Medulla oblongata (tissue), 1 donor: ENCODE measurements at regions not wholly inside any gene's neighbourhood (a gene's known extent, or its start where the extent isn't known, plus 50 kb on each side); places are given as distances from the start of the nearest gene placed in this dataset.
"Not testable (repeated sequence)": the region's sequence is repeated elsewhere in the genome, so short reads cannot be mapped to it uniquely, and the experiment has no call there.

Source experiments
- DNase-seq: peaks from one replicate; pipeline ENCODE4 v3.0.0-alpha.2; 2015; ENCODE audit errors: extremely low spot score

DNA sequence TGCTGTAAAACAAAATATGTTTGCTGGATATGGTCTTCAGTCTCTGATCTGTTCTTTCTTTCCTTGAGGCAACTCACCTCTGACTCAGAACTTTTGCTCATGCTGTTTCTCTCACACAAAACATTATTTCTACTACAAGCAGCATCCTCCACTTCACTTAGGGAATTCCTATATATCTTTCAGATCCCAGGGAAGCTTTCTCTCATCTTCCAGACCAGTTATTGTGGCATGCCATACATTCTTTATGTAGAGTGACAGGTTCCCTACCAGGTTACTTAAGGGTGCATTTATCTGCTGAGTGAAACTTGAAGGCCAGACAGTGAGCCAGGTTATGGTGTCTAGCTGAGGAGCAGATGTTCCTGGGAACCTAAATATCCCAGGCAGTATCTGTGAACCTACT is 1226.0 kb downstream of the CDH8 start:
- no peak for DNase-seq

DNA sequence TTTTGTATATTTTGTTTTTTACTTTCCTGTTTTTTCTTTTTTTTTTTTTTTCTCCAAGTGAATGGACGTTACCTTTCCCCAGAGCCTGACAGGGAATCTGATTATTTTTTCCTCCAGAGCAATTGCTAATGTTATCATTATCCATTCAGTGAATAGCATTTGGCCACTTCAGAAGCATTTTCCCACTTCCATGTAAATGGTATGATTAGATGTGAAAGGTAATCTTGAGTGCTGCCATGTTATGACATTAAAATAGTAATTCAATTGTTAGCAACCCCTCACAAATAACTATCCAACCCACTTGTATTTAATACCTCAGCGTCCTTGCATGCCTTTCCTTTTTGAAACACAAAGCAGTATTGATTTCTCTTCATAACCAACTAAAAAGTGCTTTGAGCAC is 1243.8 kb downstream of the CDH8 start:
- no peak for DNase-seq

DNA sequence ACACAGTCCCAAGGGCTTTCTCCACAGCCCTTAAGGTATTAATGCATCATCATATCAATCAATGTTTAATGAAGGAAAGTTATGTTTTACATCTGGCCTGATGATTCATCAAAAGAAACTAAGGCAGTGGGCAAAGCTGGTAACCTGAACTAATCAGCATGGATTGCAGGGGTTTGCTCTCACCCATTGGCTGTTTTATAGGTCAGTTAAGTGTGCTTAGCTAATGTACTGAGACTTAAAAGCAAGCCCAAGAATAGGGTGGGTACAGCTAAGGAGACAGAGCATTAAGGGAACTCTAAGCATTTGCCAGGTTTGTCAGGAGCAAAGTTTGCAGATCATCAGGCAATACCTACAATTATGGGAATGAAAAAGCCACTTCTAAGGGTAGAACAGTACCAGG is 1247.6 kb downstream of the CDH8 start:
- no peak for DNase-seq

DNA sequence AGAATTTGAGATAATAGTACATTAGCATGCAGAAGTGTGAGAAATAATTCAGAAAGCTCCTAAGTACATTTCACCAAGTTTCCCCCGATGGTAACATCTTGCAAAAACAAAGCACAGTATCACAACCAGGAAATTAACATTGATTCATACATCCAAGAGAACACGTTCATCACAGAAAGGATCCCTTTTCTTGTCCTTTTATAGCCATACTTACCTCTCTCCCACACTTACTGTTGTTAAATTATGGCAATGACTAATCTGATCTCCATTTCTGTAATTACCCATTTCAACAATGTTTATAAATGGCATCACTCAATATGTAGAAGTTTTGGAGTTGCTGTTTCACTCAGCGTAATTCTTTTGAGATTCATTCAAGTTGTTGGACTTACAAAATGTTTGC is 1260.0 kb downstream of the CDH8 start:
- no peak for DNase-seq

DNA sequence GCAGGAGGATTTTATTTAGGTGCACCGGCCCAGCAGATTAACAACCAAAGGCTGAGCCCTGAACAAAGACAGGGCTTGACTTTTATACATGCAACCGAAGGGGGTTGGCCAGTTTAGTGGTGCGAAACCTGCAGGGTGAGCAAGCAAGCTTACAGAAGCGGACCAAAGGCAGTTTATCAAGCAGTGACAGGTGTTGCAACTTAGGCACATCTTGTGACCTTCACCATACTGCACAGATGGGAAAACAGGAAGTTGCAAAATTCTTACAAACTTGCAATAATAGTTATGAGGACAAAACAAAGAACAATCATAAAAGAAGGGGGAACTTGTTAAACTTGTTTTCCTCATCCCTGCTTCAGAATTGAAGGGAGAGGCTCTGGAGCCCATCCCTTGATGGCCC is 1265.1 kb downstream of the CDH8 start:
- no peak for DNase-seq

DNA sequence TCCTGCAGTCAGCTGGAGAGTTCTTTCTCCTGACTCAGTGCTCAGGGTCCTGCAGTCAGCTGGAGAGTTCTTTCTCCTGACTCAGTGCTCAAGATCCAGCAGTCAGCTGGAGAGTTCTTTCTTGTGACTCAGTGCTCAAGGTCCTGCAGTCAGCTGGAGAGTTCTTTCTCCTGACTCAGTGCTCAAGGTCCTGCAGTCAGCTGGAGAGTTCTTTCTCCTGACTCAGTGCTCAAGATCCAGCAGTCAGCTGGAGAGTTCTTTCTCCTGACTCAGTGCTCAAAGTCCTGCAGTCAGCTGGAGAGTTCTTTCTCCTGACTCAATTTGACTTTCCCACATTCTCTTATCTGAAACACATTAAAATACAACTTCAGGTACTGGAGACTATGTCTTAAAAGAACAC is 1265.9 kb downstream of the CDH8 start:
- DNase-seq: not testable (repeated sequence)

DNA sequence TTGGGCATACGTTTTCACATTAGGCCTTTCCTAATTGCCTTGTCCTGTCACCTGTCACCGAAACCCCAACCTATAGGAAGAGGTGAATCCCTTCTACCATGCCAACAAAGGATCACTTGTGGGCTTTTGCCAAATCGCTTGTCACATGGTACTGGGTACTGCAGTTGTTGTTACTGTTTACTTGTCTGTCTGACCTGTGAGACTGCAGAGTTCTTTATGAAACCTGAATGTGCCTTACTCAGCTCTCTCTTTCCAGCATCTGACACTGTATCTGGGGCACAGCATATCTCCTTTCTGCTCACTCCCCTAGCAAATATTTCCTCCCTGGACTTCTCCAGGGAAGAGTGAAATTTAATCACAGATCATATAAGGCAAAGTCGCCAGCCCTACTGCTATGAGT is 1272.4 kb downstream of the CDH8 start:
- DNase-seq: no peak

DNA sequence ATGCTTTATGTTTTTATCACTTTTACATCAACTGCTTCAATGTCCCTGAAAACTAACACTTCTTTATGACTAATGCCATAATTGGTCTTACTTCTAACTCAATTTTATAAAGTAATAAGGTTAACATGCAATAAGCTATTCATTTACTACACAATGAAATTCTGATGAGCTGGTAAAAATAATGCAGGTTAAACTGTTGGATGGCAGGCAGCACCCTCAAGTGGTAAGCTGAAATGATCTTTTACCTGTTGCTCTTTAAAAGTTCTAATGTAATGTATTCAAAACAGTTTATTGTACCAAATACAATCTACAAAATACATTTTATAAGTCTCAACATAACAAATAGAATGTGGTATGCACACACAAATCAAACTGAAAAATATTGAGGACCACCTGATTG is 1280.3 kb downstream of the CDH8 start:
- DNase-seq: no peak

DNA sequence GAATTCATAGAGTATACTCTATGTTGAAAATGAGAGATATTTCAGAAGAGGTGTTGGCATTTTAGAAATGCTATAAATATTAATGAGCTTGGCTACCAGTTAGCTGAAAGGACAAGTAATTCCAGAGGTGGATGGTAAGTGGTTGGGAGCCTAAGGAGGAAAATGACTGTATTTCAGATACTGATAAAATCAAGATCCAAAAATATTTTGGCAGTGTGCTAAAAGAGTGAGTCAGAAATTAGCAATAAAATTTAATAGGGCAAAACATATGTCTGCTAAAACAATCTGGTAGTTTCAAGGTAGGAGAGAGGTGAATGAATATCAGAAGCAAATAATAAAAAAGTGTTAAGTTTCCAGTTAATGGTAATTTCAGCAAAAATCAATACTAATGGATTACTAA is 1287.9 kb downstream of the CDH8 start:
- DNase-seq: no peak

DNA sequence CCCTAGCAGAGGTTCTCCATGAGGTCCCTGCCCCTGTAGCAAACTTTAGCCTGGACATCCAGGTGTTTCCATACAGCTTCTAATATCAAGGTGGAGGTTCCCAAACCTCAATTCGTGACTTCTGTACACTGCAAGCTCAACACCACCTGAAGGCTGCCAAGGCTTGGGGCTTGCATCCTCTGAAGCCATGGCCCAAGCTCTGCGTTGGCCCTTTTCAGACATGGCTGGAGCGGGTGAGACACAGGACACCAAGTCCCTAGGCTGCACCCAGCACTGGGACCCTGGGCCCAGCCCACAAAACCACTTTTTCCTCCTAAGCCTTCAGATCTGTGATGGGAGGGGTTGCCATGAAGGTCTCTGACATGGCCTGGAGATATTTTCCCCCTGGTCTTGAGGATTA is 1292.0 kb downstream of the CDH8 start:
- no peak for DNase-seq

DNA sequence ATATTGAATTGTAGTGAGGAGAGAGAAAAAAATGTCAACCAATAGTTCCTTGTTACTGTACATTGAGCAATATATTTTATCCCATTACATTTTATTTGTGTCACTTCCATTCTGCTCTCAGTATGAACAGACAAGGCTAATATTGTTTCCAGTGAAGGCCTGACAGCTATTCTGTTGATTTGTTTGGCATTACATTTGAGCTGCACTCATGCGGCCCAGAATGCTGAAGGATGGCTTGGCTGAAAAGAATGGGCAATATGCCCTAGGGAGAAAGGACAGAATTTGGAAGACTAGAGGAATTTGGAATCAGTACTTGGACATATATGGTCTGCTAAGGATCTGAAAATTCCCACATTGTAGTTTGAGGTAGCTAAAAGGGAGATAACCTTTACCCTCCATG is 1294.4 kb downstream of the CDH8 start:
- peak; percentile 60 for DNase-seq

DNA sequence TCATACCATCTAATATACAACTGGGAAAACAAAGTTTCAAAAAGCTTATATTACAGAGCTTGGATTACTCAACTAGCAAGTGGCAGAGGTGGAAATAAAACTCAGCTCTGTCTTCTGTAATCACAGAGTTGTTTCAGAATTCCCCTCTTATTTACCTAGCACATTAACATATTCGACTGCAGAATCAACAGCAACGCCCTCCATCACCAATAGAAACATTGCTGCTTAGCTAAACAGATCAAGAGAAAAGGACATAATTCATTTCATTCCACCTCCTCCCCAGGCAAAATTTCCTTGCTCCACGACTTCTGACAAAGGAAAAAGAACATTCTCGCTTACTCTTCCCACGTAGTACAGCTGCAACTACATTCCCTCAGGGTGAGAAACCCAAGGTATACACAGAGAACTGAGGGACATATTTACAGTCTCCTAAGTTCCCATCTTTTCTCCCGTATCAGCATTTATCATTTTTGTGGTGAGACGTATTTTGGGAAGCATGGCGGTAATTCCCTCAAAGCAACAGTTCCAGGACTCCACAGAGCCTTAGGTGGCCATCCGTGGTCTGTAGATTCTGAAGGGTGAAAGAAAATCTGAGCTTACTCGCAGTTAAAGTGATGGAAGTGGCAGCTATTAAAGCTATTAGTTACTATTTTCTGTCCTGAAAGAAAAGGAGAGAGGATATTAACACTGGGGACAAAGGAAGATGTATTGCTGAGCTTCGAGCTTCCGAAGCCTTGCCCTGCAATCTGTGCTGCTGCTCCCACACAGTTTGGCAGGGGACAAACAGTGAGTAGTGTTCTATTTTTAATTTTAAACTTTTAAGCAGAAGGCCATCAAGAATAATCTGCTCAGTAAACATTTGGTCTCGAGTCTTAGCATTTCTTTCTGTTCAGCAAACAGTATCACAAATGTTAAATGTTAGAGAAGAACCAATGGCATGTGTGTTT is 1296.2 kb downstream of the CDH8 start:
- no peak for DNase-seq

DNA sequence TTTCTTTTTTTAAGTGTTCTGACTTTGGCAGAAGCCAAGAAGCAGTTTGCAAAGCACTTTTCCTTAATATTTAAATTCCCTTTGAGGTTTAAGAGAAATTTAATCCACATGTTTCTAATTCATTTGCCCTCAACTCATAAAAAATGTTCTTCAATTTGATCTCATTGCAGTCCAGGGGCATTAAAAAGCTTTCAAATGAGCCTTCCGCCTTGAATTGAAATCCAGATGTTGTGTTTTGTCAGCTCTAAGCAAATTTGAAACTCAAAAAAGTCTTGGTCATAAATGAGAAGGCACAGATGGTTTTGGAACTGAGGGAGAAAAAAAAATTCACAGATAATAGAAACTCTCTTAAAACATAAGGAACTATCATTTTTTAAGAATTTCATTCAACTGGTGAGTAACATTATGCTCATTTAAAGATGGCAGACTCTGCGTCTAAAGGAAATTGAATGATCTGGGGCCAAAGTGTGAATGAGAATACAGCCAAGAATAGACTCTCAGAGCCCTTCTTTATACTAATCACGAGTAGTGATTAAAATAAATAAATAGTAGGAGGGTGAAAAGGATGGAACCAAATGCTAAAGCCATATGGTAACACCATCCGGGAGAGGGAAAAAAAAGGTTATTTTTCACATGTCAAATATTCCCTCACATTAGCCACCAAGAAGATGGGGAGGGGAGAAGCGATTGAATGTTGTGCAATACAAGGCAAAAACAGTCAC is 1304.7 kb downstream of the CDH8 start:
- DNase-seq: no peak

DNA sequence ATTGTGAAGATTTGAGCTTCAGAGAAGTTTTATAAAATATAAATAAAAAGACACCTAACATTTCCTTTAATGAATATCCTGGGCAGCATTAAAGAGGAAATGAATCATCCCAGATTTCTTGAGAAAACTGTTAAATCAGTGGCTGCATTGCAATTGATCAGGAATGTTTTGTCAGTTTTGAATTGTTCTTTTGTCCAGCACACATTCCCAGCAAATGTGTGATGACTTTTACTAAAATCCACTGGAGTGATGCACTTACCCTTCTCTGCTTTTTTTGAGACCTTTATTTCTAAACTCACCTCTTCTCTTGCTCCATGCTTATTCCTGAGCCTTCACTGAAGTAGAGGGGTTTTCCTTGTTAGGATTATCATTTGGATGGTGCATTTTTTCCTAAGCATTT is 1307.2 kb downstream of the CDH8 start:
- no peak for DNase-seq

DNA sequence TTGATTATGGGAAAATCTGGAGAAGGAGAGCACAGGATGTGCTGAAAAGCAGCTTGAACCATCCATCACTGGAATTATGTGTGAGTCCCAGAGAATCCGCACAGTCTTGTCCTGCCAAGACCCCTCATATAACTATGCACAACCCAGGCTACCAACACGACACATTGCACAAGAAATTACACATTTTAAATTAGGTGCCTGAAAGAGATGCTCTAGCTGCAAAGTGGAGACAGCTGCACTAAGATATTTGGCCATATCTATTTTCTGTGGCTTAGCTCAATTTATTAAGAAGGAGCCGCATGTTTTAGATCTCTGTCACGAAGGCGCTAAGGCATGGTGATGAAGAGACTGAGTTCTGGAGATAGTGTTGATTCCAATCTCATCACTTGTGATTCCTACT is 1308.4 kb downstream of the CDH8 start:
- no peak for DNase-seq

DNA sequence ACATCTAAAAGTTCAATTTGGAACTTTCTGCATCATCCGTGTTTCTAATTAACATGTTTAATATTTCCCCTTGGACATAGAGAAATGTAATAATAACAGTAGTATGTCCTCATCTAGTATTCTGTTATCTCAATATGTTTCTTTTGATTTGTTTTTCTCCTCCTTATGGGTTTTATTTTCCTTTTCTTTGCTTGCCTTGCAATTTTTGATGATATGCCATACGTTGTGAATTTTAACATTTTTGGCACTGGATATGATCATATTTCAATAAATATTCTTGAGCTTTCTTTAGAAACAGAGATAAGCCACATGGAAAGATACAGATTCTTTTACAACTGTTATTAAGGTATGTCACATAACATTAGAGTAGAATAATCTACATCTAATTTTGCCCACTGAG is 1316.2 kb downstream of the CDH8 start:
- no peak for DNase-seq

DNA sequence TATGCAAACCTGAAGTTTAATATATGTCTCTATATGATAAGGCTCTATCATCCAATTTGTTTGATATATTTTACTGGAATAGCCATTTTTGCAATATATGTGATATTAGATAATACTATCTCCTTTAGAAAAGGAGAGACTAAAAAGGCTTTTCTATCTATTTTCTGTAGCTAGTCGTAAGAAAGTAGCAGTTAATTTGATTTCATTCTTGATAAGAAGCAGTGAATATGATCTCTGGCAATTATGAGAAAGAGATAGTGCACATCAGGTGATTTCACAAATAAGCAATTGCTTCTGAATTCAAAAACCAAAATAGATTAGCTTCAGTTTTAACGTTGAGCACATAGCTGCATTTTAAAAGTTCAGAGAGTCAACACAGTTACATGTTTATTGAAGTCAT is 1318.4 kb downstream of the CDH8 start:
- DNase-seq: no peak

DNA sequence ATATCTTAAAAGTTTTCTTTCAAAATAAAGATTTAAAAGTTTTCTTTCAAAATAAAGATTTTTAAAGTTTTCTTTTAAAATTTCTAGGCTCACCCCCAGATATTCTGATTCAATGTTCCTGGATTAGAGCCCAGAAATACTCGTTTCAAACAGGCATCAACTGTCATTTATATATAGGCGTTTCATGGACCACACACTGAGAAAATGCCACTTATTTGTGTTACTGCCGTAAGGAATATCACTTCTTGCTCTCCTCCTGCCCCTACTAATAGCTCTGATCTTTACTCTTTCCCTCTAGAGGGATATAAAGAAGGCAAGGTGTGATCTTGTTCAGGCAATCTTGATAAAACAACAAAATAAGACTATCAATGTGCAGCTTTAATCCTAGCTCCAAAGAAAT is 1324.1 kb downstream of the CDH8 start:
- no peak for DNase-seq

DNA sequence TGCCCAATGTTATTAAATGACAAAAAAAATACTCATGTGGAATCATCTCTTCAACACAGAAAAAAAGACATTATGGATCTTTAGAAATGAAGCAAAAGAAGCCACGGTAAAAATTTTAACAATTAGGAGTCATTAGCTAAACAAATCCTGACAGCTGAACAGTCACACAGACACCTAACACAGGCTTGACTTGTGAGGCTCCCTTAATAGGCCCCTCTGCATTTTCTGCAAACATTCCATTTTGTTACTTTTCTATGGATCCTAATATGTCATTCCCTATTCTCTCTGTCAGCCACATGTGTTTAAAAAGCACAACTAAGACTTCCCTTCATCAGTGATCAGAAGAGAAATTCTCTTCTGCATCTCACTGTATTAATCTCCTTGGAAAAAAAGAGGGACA is 1331.5 kb downstream of the CDH8 start:
- DNase-seq: no peak

DNA sequence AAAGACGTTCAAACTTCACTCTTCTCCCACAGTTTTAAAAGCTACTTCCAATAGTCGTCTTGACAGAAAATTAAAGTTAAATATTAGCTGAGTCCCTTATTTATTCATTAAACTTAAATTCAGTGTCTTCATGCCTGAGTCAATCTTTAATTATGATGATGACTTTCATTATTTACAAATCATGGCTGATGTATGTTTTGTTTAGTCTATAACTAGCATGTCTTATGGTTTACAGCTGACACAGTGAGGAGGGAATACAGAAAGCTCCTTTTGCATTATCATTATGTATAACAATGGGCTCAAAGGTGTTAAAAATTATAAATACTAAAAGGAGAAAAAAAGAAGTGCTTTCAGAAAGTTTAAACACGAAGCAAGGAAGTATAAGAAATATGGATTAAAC is 1333.1 kb downstream of the CDH8 start:
- no peak for DNase-seq

DNA sequence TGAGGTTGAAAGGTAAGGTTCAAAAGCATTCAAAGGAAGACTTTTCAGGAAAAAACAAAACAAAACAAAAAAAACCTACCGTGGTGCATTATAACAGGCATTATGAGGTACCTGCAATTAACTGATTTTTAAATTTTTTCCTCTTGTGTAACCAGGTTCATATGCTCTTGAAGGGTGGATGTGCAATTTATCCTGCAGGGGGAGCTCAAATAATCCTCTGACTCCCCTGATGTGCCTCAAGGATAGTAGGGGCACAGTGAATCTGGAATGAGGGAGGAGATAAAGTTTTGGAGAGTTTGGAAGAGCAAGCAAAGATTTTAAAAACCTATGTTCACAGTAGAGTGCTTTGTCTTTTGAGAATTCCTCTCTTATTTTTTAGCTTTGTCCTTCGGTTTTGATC is 1349.4 kb downstream of the CDH8 start:
- no peak for DNase-seq

DNA sequence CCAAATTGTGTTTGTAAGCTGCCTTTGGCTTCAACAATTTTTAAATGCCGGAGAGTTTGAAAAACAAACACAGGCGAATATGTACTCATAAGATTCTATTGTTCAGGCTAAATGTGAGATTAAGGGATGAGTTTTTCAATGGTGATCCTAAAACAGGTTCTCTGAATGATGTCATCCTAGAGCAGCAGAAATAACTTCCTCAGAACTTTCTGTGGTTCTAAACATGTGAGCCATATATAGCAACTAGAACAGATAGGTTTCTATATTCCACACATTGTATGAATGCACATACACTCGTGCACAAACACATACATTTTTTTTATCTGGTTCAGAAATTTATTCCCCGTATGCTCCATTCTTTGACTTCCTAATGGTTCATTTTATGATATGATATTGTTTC is 1352.2 kb downstream of the CDH8 start:
- no peak for DNase-seq

DNA sequence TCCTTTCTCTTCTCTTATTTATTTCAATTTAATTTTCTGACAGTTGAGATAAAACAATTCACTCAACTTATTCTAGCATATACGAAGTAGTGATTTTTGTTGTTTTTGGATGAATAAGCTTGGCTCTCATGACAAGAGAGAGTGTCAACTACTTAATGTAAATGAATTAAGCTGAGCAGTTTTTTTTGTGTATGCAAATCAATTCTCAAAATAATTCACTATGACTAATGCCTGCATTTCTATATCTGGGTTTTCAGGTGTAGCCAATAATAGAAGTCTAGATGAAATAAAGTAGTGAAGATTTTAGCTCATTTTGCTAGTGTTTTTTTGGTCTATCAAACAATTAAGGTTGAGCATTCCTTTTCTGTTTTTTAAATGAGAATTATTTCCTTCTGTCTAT is 1354.0 kb downstream of the CDH8 start:
- no peak for DNase-seq
